ENCODE measurements at regions not wholly inside any gene's neighbourhood (a gene's known extent, or its start where the extent isn't known, plus 50 kb on each side); places are given as distances from the start of the nearest gene placed in this dataset.
"Not testable (repeated sequence)": the region's sequence is repeated elsewhere in the genome, so short reads cannot be mapped to it uniquely, and the experiment has no call there.

DNA sequence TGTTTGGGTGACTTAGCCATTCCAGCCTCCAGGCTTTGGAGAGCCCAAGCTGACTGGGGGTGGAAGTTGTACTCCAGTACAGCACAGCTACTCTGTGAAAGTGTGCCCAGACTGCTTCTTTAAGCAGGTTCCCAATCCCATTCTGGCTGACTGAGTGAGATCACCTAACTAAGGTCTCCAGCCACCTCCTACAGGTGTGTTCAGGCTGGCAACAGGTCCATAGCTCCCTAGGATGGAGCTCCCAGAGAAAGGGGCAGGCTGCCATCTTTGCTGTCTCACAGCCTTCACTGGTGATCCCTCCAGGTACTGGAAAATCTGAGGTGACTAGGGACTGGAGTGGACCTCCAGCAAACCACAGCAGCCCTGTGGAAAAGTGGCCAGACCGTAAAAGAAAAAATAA, 445.3 kb upstream of the KCNMB2 start:
- no peak for DNase-seq

DNA sequence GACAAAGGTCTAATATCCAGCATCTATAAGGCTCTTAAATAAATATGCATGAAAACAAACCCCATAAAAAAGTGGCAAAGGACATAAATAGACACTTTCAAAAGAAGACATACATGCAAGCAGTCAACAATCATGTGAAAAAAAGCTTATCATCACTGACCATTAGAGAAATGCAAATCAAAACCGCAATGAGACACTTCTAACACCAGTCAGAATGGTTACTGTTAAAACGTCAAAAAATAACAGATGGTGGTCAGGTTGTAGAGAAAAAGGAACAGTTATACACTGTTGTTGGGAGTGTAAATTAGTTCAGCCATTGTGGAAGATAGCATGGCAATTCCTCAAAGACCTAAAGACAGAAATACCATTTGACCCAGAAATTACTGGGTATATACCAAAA, 440.7 kb upstream of the KCNMB2 start:
- no peak for DNase-seq

- DNase-seq, result no peak
Observed at GRCh38 chr3:178096955-178097354, 439.3 kb upstream of the KCNMB2 start.

- no peak for DNase-seq
Observed at GRCh38 chr3:178097576-178097975, 438.7 kb upstream of the KCNMB2 start.

GRCh38 chr3:178099274-178099673, 437.0 kb upstream of the KCNMB2 start:
- DNase-seq, result no peak

DNA sequence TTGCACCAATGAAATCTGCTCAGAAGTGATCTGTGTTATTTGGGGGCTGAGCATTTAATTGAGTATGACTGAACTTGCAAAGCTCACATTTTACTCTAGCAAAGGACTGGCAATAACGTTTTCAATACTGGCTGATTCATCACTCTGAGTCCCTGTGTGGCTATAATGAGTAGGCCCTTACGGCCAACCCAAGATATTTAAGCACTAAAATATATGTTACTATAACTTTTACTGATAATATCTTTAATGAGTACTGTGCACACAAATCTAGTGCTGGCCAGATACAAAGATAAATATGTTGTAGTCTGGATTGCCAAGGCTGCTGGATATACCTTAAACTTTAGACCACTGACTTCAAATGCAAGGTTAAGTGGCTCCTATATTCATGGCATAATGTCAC, 436.4 kb upstream of the KCNMB2 start:
- no peak for DNase-seq

GRCh38 chr3:178100908-178101307, 435.3 kb upstream of the KCNMB2 start:
- DNase-seq, result no peak

DNA sequence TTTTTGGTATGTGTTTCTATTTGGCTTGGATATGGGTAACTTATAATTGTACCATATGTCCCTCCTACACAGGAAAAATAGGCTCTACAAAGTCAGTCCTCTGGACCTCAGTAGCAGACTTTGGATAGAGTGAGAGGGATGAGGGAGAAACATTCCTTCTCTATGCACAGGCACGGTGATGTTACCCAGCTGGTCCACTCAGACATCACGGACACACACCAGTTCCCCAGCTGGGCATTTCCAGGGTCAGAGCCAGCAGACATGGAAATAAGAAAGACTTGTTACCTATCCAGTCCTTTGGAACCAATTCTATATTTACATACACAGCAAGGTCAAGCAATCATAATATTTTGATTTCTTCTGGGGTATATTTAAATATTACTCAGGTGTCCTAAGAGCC, 433.1 kb upstream of the KCNMB2 start:
- no peak for DNase-seq

- no peak for DNase-seq
Observed at GRCh38 chr3:178107804-178108203, 428.4 kb upstream of the KCNMB2 start.

DNA sequence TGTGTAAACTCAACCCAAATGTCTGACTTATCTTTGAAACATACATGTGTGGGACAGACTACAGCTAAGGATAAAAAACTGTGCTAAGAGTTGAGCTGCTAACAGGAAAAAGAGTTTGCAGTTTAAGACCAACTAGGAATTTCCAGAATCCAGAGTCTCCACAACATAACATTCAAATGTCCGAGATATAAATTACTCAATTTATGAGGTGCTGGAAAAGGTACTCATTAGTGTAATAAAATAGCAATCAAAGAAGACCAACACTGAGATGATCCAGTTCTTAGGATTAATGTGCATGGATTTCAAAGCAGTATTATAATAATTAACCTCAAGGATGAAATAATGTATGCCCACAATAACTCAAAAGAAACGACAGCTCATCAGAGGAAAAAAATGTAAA, 426.5 kb upstream of the KCNMB2 start:
- no peak for DNase-seq

GRCh38 chr3:178112134-178112533, 424.1 kb upstream of the KCNMB2 start:
- no peak for DNase-seq

DNA sequence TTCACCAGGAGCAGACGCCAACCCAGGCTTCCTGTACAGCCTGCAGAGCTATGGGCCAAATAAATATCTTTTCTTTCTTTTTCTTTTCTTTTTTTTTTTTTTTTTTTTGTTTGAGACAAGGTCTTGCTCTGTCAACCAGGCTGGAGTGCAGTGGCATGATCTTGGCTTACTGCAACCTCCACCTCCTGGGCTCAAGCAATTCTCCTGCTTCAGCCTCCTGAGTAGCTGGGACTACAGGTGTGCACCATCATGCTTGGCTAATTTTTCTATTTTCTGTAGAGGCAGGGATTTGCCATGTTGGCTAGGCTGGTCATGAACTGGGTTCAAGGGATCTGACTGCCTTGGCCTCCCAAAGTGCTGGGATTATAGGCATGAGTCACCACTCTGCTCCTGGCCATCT, 423.7 kb upstream of the KCNMB2 start:
- DNase-seq, result not testable (repeated sequence)

DNA sequence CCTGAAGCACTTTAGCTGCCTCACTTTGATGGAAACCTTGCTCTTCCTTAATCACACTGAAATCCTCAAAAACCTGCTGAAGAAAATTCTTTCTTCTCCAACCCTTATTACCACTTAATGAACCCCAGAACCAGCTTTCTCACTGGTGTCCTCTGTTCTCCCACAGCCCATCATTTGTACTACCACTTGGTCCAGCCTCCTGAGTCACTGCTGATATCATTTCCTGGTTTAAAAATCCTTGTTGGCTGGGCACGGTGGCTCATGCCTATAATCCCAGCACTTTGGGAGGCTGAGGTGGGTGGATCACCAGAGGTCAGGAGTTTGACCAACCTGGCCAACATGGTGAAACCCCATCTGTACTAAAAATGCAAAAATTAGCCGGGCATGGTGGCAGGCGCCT, 418.6 kb upstream of the KCNMB2 start:
- DNase-seq, result no peak

GRCh38 chr3:178119608-178120295, 416.5 kb upstream of the KCNMB2 start:
- not testable (repeated sequence) for DNase-seq

- DNase-seq, result no peak
Observed at GRCh38 chr3:178120367-178120766, 415.9 kb upstream of the KCNMB2 start.

- no peak for DNase-seq
Observed at GRCh38 chr3:178126686-178127085, 409.6 kb upstream of the KCNMB2 start.

GRCh38 chr3:178127221-178127620, 409.0 kb upstream of the KCNMB2 start:
- DNase-seq, result no peak

DNA sequence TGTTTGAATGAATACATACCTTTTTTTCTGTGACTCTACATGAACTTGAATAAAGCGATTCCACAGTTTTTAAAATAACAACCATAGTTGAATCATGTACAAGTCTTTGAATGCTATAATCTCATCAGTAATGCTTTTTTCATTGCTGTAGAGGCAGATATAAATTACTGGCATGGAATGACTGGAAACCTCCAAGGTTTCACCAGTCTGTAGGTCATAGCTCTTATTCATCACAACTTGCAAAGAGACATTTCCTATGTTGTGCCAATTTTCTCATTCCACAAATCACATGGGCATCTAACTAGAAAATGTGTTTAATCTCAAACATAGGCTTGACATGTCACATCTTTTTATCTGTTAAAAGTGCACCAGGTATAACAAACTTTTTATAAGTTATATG, 407.1 kb upstream of the KCNMB2 start:
- DNase-seq, result no peak

- DNase-seq, result no peak
Observed at GRCh38 chr3:178131801-178132200, 404.4 kb upstream of the KCNMB2 start.

GRCh38 chr3:178137206-178137605, 399.0 kb upstream of the KCNMB2 start:
- no peak for DNase-seq

GRCh38 chr3:178137831-178138230, 398.4 kb upstream of the KCNMB2 start:
- no peak for DNase-seq

DNA sequence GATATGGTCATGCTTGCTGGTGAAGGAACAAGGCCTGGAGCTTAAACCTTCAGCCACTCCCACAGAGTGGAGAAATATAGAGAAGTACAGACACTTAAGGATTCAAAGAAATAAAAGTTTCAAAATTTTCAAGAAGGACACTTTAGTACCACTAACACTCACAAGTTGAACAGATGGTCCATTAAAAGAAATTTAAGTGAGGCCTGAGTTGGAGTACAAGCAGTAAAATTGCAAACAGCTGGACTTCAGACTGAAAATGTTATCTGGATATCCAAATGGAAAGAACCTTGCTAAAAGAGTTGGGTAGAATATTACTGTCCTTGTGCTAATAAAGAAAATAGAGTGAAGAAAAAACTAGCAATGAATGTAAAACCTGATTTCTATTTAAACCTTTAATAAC, 397.1 kb upstream of the KCNMB2 start:
- no peak for DNase-seq

GRCh38 chr3:178140531-178141304, 395.5 kb upstream of the KCNMB2 start:
- DNase-seq, result peak; percentile 13

DNA sequence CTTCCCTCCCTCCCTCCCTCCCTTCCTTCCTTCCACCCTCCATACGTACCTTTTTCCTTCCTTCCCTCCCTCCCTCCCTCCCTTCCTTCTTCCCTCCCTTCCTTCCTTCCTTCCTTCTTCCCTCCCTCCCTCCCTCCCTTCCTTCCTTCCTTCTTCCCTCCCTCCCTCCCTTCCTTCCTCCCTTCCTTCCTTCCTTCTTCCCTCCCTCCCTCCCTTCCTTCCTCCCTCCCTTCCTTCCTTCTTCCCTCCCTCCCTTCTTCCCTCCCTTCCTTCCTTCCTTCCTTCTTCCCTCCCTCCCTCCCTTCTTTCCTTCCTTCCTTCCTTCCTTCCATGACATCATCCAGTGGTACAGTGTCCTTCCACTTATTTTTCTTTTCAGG, 394.9 kb upstream of the KCNMB2 start:
- DNase-seq, result not testable (repeated sequence)

GRCh38 chr3:178146406-178146831, 389.8 kb upstream of the KCNMB2 start:
- no peak for DNase-seq

Data from NCI-H2029 (cell line).